ENCODE measurements at regions not wholly inside any gene's neighbourhood (a gene's known extent, or its start where the extent isn't known, plus 50 kb on each side); places are given as distances from the start of the nearest gene placed in this dataset.

DNA sequence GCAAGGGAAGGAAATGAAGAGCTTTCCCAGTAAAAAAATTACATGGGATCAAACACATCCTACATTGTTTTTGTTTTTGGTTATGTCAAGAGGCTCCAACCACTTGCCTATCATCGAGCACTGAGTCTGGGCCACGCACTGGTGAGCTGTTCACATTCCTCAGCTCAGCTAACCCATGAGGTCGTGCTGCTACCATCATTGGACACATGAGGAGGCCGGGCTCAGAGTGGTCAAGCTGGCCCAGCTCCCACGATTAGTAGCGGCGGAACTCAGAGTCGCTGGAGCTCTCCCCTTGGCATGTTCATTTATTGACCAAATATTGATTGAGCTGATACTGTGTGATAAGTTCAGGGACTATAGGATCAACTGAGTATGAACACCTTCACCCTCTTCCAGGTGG, 164.9 kb downstream of the CDH26 start:
- no peak for DNase-seq (ENCODE audit: extremely low read depth in 1 of 11, low read depth in 9 of 11, low spot score in 4 of 11)

DNA sequence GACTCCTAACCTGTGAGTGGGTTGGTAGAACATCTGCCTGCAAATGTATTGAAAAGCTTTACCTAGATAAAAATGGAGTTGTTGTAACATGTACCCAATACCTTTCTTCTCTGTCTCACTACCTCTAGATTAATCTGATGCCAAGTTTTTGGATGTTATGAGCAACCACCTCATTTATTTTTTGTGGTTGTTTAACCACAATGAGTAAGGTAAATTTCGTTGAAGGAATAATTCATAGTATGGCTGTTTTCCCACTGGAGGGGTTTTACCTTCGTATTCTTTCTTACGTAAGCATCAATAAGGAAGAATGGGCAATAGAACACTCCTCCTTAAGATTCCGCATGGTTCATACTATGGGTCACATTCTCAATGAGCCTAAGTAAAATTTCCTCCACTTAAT, 165.4 kb downstream of the CDH26 start:
- DNase-seq (ENCODE audit: extremely low read depth in 1 of 11, low read depth in 9 of 11, low spot score in 4 of 11): no peak

DNA sequence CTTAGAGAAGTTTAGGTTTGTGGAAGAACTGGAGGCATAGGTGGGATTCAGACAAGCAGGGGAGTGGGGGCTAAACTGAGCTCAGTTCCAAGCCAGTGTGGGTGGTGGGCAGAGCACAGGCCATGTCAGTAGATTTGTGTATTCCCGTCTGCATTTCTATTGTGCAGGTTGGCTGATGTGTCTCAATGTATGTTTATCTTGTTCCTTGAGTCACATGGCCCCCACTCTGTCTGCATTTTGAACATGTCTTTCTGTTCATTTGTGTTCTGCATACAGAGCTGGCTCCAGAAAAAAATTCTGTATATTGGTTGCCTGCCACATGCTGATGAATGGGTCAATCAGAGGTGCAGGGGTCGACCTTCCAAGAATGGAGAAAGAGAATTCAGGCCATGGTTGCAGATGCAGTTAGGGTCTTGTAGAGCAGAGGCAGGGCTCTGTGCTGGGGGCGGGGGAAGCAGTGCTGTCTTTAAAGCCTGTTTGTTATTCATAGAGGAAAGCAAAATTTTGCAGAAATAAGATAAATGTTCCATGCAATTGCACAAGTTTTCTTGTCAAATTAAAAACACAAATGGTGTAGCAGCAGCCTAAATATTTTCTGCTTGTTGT, 166.7 kb downstream of the CDH26 start:
- DNase-seq (ENCODE audit: extremely low read depth in 1 of 11, low read depth in 9 of 11, low spot score in 4 of 11): no peak

DNA sequence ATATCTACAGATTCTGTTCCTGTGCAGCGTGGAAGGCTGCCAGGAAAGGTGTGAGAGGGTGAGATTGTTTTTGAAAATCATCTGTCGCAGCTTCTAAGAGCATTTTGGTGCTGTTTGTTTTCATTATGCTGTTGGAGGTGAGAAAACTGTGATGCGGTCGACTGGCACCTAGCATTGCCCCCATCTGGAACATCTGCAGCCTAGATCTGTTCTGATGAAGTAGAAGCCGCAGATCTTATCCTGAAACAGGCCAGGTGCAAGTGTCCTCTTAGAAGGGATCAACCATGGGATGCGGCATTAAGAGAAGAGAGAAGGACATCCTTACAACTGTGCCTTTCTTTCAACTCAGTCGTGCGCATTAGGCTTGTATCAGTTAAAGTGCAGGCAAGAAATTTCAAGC, 167.3 kb downstream of the CDH26 start:
- no peak for DNase-seq (ENCODE audit: extremely low read depth in 1 of 11, low read depth in 9 of 11, low spot score in 4 of 11)

DNA sequence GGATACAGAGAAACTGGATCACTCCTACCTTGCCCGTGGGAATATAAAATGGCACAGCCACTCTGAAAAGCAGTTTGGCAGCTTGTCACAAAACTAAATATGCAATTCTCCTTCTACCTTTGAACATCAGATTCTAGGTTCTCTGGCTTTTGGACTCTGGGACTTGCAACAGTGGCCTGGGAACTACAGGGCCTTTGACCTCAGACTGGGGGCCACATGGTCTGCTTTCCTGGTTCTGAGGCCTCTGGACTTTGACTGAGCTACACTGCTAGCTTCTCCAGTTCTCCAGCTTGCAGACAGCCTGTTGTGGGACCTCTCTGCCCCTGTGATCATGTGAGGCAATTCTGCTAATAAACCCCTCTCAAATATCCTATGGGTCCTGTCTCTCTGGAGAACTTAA, 168.8 kb downstream of the CDH26 start:
- DNase-seq (ENCODE audit: extremely low read depth in 1 of 11, low read depth in 9 of 11, low spot score in 4 of 11): no peak

GRCh38 chr20:60131375-60131774, 173.2 kb downstream of the CDH26 start:
- no peak for DNase-seq (ENCODE audit: extremely low read depth in 1 of 11, low read depth in 9 of 11, low spot score in 4 of 11)

DNA sequence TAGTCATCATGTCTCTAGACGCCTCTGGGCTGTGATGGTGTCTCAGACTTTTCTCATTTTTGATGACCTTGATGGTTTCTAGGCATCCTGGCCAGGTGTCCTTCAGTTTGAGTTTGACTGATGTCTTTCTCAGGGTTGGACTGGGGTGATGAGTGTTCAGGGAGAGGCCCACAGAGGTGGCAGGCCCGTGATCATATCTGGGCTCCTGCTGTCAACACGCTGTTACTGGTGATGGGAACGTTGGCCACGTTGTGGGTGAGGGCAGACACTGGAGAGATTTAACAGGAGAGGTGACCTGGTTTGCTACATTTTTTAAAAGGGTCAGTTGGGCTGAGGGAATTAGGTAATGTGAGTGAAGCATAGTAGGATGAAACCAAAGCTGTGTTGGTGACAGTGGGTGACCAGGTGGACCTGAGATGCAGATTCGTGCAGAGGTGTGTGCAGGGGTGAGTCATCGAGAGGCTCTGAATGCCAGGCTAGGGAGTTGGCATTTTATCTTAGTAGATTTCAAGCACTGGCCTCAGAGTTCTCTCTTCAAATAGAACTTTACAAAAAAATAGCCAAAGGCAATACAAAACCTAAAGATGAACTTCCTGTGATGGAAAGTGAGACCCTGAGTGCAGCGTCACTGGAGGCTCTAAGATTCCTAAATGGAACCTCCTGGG, 174.1 kb downstream of the CDH26 start:
- no peak for DNase-seq (ENCODE audit: extremely low read depth in 1 of 11, low read depth in 9 of 11, low spot score in 4 of 11)

DNA sequence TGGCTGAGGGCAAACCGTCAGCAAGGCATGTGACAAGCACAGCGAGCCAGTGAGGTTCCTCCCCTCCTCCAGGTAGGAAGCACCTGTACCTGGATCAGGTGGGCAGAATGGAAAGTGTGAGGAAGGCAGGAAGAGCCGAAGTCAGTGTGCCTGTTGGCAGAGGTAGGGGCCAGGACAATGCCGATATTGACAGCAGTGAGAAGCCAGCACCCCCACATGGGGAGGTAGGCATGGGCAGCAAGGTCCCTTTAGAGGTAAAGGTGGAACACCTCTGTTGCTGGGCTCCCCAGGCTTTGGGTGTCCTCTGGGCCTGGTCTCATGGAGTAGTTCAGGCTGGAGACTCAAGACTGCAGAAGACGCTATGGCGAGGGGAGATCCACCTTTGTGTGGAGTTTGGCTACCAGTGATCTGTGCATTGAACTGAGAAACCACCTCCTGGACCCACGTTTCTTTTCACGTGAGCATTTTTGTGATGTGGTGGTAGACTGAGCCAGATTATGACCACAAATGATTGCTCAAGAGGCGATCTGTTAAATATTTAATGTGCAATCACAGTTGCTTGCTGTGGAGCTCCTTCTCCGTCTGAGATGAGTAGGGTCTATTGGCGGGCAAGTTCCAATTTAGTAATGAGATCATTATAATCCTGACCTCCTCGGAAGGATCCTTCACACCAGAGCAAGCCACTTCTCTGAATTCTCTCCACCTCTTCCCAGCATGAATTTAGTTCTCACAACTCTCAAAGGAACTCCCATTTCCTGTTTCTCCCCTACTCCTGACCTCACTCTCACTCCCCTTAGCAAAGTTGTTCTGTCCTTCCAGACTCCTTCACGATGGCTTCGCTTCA, 174.8 kb downstream of the CDH26 start:
- no peak for DNase-seq (ENCODE audit: extremely low read depth in 1 of 11, low read depth in 9 of 11, low spot score in 4 of 11)

GRCh38 chr20:60135276-60135675, 177.1 kb downstream of the CDH26 start:
- DNase-seq (ENCODE audit: extremely low read depth in 1 of 11, low read depth in 9 of 11, low spot score in 4 of 11): no peak

DNA sequence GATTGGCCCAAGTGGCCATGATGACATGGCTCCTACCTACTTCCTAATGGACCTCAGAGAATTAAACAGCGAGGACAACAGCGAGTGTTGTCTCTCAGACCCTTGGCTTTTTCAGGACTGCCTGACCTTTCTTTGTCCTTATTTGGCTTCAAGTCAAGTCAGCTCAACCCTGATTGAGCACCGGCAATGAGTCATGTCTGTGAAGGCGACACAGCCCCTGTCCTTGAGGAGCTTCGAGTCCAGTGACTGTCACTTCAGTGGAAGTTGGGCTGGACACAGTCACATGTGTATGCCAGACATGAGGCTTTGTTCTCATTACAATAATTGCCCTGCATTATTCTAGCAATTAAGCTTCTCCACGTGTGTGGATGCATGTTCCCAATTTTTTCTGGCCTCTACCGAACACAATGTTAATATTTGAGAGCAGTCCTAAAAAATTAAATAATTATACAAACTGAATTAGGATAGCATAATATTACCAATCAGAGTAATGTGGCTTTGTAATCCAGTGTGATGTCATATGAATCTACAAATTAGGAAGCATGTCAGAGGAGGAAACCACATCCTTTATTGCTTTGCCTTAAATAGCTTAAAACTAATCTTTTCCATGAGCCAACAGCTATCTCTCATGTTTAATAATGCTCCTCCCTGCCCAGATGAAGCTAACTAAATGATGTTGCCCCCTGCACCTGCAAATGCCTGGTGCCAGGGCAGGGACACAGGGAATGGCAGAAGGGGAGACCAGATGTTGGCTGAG, 178.6 kb downstream of the CDH26 start:
- DNase-seq (ENCODE audit: extremely low read depth in 1 of 11, low read depth in 9 of 11, low spot score in 4 of 11): no peak

DNA sequence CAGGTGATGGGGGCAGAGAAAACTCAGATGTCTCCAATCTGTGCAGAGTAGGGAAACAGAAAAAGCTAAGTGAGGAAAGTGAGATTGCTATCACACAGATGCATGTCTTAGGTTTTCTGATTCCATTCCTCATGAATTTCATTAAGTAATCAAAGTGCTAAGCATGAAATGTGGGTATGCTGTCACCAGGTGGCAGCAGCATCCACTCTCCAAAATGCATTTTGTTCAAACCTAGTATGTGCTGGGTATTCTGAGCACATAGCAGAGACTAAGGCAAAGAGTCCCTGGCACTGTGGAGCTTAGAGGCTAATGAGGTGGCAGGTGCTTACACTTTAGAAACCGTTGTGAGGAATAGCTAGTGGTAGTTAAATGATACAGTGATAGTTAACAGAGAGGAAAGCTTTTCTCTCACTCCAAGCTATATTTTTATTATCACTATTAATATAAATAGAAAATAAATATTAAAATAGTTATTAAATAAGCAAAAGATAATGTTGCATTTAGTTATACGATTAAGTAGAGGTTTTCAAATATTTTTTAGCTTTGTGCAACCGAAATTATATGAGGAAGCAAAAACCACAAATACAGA, 179.5 kb downstream of the CDH26 start:
- DNase-seq (ENCODE audit: extremely low read depth in 1 of 11, low read depth in 9 of 11, low spot score in 4 of 11): no peak

DNA sequence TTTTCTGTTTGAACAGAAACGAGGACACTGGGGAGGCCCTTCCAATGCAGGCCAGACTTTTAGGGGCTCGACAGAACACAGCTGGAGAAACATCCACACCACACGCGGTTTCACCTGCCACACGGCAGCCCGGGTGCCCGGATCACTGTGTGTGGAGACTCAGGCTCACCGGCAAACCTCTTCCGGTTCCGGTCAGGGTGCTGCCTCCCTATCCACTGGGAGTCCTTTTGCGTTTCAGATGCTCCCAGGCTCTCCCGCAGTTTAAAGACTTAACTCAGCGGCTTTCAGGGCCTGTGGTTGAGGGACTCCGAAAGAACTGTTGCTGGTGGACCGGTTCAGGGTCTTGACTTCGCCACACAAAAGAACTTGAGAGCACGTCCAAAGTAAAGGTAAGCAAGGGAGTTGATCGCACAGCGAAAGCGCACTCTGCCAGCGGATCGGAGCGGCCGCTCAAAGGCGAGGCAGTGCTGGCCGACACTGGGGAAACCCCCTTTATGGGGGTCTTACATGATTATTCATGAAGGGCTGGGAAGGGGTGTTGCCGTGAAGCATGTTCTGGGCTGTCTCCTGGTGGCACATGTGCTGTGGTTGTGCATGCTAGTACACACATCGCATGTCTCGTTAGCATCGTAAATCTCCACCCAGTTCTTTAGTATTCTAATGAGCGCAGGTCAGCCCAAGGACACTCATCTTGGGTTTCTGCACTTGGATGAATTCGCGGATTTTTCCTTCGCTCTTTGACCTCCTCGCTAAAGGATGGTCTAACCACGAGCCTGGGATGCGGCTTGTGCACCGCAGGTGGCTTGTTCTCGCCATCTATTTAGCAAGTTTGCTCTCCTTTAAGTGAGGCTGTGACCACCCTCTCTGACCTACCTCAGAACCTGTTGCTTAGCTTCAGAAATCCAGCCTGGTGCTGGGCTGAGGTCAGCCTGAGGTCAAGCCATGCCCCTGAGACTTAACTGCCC, 180.3 kb downstream of the CDH26 start:
- DNase-seq (ENCODE audit: extremely low read depth in 1 of 11, low read depth in 9 of 11, low spot score in 4 of 11): peak in 3 of 11 donors; percentile 18 to 40 (median 24)

DNA sequence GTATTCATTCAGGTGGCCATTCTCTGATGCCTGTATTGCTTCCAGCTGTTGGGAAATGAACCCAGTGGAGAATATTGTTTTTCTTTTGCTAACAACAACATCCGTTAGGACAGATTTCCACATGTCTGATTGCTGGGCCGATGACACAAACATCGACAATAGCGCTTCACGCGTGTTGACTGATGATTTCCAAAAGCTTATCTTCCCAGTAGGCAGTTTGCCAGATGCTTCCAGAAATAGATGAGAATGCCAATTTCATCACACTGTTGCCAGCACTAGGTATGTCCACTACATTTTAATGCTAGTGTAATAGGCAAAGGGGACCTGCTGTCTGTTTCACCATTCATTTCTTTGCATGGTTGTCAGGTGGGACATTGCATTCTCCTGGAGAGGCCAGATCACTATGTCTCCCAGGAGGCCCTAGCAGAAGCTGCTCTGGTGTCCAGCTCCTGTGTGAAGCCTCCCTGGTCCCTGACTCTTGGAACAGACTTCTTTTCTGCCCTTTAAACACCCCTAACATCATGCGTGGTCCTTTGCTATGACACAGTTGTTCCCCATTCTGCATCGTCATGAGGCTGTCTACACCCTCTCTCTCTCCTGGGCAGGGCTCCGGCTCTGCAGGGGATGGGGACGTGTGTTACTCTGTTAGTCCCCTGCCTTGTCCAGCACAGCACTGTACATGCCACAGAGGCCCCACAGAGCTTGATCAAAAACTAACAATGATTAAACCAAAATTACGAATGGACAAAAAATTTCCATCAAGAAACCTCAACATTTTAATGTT, 181.6 kb downstream of the CDH26 start:
- DNase-seq (ENCODE audit: extremely low read depth in 1 of 11, low read depth in 9 of 11, low spot score in 4 of 11): no peak

GRCh38 chr20:60142587-60142986, 184.4 kb downstream of the CDH26 start:
- no peak for DNase-seq (ENCODE audit: extremely low read depth in 1 of 11, low read depth in 9 of 11, low spot score in 4 of 11)

DNA sequence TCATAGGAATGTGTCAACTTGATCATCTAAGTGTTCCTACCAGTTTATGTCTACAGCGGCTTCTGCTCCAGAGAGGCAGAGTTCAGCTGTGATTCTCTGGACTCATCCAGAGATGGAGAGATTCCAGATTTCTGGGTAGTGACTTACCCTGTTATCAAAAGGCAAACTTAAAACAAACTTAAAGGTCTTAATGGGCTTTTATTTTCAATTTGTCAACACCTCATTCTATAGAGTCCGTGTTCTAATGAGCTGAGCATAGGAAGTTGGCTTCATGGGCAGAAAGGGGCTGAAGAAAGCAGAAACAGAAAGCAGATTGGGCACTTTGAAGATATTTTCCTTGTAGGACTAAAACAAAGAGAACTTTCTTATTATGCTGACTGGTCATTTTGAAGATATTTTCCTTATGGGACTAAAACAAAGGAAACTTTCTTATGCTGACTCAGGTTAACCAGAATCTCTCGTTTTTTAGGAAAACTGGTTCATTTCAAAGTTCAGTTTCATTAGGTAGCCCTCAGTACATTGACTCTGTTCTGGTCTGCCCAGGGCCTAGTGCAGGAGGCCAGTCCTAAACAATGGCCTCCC, 185.1 kb downstream of the CDH26 start:
- no peak for DNase-seq (ENCODE audit: extremely low read depth in 1 of 11, low read depth in 9 of 11, low spot score in 4 of 11)

- no peak for DNase-seq (ENCODE audit: extremely low read depth in 1 of 11, low read depth in 9 of 11, low spot score in 4 of 11)
Measured at GRCh38 chr20:60144404-60144803, 186.2 kb downstream of the CDH26 start.

DNA sequence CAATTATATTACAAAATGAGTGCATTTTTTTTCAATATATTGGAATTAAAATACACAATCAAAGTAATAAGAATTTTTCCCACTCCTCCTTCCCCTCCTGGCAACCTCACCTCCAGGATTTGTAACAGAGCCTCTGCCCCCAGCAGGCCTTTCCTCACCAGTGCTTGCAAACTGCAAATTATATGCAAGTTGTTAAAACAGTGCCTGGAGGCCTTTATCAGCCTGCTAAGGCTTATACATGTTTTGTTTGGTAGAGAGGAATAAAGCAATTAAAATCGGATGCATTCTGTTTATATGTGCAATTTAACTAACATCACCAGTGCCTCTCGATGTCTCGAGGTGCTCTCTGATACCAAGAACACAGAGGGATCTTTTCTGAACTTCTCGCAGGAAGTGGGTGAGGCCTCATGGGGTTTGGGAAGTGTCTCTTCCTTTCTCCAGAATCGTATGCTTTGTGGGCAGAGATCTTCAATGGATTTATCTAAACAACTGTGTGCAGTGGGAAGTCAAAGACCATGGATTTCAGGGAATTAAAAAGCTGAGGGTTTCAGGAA, 186.8 kb downstream of the CDH26 start:
- no peak for DNase-seq (ENCODE audit: extremely low read depth in 1 of 11, low read depth in 9 of 11, low spot score in 4 of 11)

Data from renal cortex interstitium (tissue), 11 donors.